ENCODE measurements at regions not wholly inside any gene's neighbourhood (a gene's known extent, or its start where the extent isn't known, plus 50 kb on each side); places are given as distances from the start of the nearest gene placed in this dataset.

- DNase-seq (no peak), ATAC-seq (no peak)
- intact Hi-C loops (cut with micrococcal nuclease): no loop called here
- no peak for TF ChIP-seq CTCF (IDR thresholded peaks at IDR 0.05)
- Mint-ChIP-seq H3K4me3 (no peak overlapping the region), H3K27me3 (no peaks in the 10 kb centered on the region), H3K27ac (no peak overlapping the region), H3K9me3 (no peaks in the 10 kb centered on the region), H3K4me1 (ENCODE audit: low read depth) (no peaks in the 10 kb centered on the region), H3K36me3 (ENCODE audit: low read depth) (no peaks in the 10 kb centered on the region)
- POLR2A ChIA-PET: no interaction called here
- CTCF ChIA-PET: no interaction called here
These were observed 258.2 kb upstream of the PRKD1 start for GRCh38 chr14:30185832-30186231.

DNA sequence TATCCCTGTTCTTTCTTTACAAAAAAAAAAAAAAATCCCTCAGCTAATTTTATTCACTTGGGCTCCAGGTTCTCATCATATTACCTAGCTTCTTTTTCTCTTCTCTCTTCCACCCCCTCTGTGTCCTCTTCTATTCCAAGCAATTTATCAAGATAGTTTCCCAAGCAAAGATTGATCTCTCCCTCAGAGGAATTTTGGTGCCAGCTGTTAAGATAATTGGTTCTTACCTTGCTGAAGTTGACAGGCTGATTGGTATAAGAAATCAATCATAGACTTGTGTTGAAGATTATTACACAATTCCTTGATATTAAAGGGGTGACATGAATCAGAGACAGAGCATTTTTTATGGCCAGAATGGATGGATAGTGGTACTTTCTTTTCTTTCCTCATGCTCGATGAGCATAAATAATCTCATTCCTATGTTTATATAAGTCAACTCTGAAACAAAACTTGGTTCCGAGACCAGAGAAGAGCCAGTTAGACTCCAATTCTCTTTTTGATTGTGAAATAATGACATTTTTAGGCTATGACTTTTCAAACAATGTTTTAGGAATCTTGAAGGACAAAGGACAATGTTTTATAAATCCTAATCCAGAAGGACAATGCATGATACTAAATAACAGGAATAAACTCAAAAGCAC lies 264.1 kb upstream of the PRKD1 start:
- no peak for TF ChIP-seq CTCF (IDR thresholded peaks at IDR 0.05)
- H3K27ac Mint-ChIP-seq: no peak overlapping the region
- intact Hi-C loops (cut with micrococcal nuclease): no loop called here
- H3K9me3 Mint-ChIP-seq: no peaks in the 10 kb centered on the region
- no peaks in the 10 kb centered on the region for H3K4me1 Mint-ChIP-seq (ENCODE audit: low read depth)
- H3K27me3 Mint-ChIP-seq: no peaks in the 10 kb centered on the region
- POLR2A ChIA-PET: no interaction called here
- no peak for DNase-seq
- CTCF ChIA-PET: interaction anchor here (0.7 kb wide), 1 partner anchor 79 kb away, joined by 3 read pairs; no protein-coding TSS in a partner anchor
- no peaks in the 10 kb centered on the region for H3K36me3 Mint-ChIP-seq (ENCODE audit: low read depth)
- H3K4me3 Mint-ChIP-seq: no peak overlapping the region
- ATAC-seq: no peak

DNA sequence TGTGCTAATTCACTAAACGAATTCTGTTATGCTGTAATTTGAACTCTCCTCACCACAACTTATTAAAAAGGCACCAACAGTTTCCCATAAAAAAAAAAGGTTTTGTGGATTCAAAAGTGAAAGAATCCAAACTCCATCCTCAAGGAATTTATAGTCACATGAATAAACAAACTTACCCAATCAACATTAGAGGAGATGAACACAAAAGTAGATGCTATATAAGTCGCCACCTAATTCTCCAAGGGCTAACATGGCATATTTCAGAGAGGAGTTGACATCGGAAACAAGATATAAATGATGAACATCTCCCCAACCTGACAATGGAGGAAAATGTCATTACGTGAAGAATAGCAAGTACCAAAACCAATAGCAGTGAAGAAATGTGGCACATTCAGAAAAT lies 265.5 kb upstream of the PRKD1 start:
- H3K27me3 Mint-ChIP-seq: no peaks in the 10 kb centered on the region
- POLR2A ChIA-PET: no interaction called here
- DNase-seq (no peak), ATAC-seq (no peak)
- H3K9me3 Mint-ChIP-seq: no peaks in the 10 kb centered on the region
- H3K36me3 Mint-ChIP-seq (ENCODE audit: low read depth): no peaks in the 10 kb centered on the region
- CTCF ChIA-PET: no interaction called here
- no peaks in the 10 kb centered on the region for H3K4me1 Mint-ChIP-seq (ENCODE audit: low read depth)
- H3K27ac Mint-ChIP-seq: no peak overlapping the region
- TF ChIP-seq CTCF (IDR thresholded peaks at IDR 0.05): no peak
- intact Hi-C loops (cut with micrococcal nuclease): no loop called here
- H3K4me3 Mint-ChIP-seq: no peak overlapping the region

DNA sequence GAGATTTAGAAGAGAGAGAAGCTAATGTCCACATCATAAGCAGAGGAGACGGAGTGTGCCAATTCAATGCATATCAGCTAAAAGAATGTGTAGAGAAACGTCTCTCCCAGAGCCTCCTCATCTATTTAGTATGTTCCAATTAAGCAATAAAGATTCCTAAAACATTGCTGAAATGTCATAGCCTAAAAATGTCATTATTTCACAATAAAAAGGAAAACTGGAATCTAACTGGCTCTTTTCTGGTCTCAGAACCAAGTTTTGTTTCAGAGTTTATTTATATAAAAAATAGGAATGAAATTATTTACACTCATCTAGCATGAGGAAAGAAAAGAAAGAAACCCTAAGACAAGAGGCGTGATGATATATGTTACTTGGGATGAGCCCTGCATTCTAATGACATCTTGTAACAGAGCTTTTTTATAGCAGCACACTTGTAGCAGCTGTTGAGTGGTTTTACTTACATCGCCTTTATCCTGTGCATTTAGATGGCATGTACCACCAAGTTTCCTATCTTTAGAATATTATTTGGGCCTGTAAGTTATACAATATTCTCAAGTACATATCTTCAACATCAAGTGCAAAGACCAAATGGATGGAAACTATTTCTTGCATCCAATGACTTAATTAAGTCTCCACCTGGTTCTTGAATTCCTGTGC lies 266.3 kb upstream of the PRKD1 start:
- no peak for TF ChIP-seq CTCF (IDR thresholded peaks at IDR 0.05)
- Mint-ChIP-seq H3K27me3 (no peaks in the 10 kb centered on the region), H3K27ac (no peak overlapping the region), H3K36me3 (ENCODE audit: low read depth) (no peaks in the 10 kb centered on the region), H3K4me3 (no peak overlapping the region), H3K4me1 (ENCODE audit: low read depth) (no peaks in the 10 kb centered on the region), H3K9me3 (no peaks in the 10 kb centered on the region)
- ChIA-PET CTCF (no interaction called here), POLR2A (no interaction called here)
- DNase-seq (no peak), ATAC-seq (no peak)
- intact Hi-C loops (cut with micrococcal nuclease): no loop called here

- no peak overlapping the region for H3K27ac Mint-ChIP-seq
- no peaks in the 10 kb centered on the region for H3K9me3 Mint-ChIP-seq
- ChIA-PET CTCF (interaction anchor here (0.6 to 1.0 kb wide), 2 partner anchors 20 to 1548 kb away, joined by 3 read pairs; no protein-coding TSS in a partner anchor), POLR2A (no interaction called here)
- no peaks in the 10 kb centered on the region for H3K36me3 Mint-ChIP-seq (ENCODE audit: low read depth)
- ATAC-seq (no peak), DNase-seq (no peak)
- TF ChIP-seq CTCF (IDR thresholded peaks at IDR 0.05): no peak
- no peak overlapping the region for H3K4me3 Mint-ChIP-seq
- H3K27me3 Mint-ChIP-seq: no peaks in the 10 kb centered on the region
- H3K4me1 Mint-ChIP-seq (ENCODE audit: low read depth): no peaks in the 10 kb centered on the region
- intact Hi-C loops (cut with micrococcal nuclease): no loop called here
These were observed 267.1 kb upstream of the PRKD1 start for GRCh38 chr14:30194741-30195148.

Measured in activated CD8-positive, alpha-beta T cell treated with anti-CD3 and anti-CD28 coated beads for 36 hours (primary cell).